DMS 273 (cell line): ENCODE measurements at regions not wholly inside any gene's neighbourhood (a gene's known extent, or its start where the extent isn't known, plus 50 kb on each side); places are given as distances from the start of the nearest gene placed in this dataset.
A peak's percentile ranks its signal among the peaks of the same experiment; 100 is the strongest.

Experiments used
- DNase-seq: peaks from one replicate; lab custom pipeline; 2025; ENCODE audit not compliant: unreplicated experiment; lab: John Stamatoyannopoulos, UW

DNA sequence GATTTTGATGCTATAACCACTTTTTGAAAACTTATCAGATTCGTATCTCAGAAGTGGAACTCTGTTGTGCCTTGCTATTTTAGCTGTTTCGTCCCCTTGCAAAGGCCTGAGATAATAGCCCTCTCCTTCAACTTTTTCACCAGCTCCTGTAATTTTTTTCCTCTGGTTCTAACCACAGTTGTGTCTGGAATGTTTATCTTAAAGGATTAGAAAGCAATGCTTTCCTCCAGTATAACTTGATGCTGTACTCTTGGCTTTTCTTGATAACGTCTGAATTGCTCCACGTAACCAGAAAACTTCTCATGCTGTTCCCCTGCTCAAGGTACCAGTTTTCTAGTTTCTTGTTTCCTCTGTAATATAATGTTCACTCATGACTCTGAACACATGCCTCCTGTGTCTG lies 209.4 kb downstream of the DTWD2 start:
- DNase-seq = no peak

DNA sequence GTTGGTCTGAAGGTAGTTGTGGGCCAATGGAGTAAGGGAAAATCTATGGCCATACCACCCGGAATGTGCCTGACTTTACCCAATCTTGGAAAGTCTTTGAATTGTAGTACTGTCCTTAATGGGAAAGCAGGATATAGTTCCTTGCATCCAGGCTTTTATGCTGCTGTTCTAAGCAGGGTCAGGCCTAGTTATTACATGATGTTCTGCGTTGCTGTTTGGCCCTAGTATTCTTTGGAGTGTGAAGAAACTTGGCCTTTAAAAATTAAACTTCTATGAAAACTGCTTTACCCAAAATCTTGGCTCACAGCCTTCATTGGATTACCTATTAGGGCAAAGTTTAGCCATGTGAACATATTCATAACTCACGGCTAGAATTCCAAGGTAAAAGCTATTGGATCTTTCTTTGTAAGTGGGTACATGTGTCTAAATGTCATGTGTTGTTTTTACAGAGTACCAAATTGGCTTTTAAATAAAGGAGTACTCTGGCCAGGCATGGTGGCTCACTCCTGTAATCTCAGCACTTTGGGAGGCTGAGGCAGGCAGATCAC lies 211.1 kb downstream of the DTWD2 start:
- DNase-seq = no peak

DNA sequence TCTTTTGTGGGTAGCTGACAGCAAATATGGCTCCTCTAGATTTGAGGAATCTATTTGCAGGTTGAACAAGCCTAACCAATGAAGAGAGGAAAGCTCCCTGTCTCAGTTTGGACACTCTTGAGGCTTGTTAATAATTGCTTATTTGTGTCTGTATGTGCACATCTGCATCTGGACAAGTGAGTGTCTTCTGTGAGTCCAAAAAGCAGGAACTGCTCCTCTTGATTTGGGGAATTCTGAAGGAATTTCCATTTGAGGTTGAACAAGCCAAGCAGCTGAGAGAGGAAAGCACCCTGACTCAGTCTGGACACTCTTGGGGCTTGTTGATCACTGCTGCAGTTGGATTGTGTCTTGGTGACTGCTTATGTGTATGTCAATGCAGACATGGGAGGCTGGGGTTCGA lies 211.6 kb downstream of the DTWD2 start:
- DNase-seq = no peak

- DNase-seq = no peak
Measured at GRCh38 chr5:118775790-118776499, 212.4 kb downstream of the DTWD2 start.

DNA sequence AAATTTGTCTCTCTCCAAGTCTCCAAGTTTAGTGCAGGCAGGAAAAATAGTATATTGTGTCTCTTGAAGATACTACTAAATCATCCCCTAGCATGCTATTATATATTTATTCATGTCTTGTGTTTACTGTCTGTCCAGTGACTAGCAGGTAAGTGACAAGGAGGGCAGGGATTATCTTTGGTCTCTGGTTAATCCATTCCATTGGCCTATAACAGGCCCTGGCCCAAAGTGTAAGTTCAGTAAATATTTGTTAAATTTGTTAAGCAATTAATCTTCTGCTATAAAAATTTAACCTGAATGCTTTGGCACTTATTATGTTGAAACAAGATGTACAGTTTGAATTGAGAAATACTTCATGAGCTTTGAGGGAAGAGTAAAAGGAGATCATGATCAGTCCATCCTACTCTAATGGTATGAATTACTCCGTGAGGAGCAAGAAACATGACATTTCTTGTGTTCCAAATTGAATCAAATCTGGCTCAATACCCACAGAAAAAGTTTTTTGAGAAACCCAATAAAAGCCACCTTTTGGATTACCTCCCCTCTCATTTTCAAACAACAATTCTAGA lies 219.7 kb downstream of the DTWD2 start:
- no peak for DNase-seq

DNA sequence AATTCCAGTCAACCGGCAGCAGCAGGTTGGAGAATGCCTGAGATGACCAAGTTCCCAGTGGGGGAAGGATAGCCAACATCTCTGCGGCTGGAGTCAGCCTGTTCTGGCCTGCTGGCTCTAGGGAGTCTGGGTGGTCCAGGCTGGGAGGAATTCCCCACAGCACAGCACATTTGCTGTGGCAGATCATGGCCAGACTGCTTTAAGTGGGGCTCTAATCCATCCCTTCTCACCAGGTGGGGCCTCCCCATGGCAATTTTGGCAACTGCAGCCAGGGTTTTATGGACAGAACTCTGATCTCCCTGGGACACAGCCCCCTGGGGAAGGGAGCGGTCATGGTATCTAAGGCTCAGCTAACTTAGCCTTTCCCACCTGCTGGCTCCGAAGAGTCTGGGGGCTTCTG lies 226.1 kb downstream of the DTWD2 start:
- no peak for DNase-seq

- DNase-seq = no peak
Measured at GRCh38 chr5:118761814-118762213, 226.5 kb downstream of the DTWD2 start.

DNA sequence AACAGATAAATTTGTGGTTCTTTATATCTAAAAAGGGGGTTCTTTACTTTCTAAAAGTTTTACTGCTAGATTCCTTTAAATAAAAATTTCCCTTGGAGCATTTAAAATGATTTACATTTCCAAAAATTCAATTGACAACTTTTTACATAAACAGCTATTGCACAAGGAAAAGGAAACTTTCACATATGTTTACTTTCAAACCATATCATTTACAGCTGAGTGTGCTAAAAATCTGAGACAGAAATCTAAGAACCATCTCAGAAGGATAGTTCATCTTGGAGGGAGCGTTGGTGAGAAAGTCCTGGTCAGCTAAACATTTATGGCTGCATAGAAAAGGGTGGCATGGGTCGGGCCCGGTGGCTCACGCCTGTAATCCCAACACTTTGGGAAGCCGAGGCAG lies 235.4 kb downstream of the DTWD2 start:
- DNase-seq = no peak

DNA sequence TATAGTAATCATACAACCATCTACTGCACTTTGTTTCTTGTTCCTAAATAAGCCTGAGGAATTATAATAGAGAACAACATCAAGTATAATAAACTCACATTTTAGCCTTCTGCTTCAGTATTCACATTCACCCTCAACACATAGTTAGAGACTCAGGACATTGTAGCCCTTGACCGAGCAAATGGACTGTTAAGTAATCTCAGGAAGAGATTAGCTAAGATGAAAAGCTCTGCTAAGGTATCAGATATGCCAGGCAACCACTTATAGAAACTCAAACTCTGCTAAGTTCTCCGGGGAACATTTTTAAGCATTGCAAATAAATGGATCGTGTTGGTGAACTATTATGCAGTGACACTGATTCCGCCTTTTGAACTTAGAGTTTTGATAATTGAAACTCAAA lies 252.0 kb downstream of the DTWD2 start:
- DNase-seq = no peak

DNA sequence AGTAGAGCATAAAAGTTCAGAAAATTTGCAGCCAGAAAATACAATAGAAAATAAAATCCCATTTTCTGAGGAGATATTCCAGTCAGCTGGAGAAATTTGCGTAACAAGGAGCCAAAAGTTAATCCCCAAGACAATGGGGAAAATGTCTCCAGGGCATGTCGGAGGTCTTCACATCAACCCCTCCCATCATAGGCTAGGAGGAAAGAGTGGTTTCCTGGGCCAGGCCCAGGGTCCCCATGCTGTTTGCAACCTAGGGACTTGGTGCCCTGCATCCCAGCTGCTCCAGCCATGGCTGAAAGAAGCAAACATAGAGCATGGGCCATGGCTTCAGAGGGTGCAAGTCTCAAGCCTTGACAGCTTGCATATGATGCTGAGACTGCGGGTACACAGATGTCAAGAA lies 255.0 kb downstream of the DTWD2 start:
- DNase-seq = no peak

DNA sequence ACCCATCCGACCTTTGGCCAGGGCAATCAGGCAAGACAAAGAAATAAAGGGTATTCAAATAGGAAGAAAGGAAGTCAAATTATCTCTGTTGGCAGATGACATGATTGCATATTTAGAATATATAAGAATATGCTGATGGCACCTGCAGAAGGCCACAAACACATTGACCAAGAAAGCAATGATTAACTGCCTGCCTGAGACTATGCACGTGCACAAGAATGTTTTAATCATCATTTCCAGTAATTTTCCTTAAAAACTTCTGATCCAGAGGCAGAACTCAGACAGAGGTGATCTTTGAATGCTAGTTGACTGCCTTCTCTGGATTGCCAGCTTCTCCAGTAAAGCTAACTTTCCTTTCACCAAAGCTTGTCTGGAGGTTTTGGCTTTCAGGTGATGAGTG lies 260.2 kb downstream of the DTWD2 start:
- DNase-seq = no peak

DNA sequence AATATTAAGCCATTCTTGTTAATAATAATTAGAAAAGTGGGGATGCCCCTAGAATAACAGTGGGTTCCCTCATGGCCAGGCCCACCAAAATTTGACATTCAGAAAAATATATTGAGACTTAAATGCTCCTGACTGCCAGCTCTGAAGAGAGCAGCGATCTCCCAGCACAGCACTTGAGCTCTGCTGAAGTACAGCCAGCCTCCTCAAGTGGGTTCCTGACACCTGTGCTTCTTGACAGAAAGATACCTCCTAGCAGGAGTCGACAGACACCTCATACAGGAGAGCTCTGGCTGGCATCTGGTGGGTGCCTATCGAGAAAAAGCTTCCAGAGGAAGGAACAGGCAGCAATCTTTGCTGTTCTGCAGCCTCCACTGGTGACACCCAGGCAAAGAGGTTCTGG lies 261.5 kb downstream of the DTWD2 start:
- no peak for DNase-seq

DNA sequence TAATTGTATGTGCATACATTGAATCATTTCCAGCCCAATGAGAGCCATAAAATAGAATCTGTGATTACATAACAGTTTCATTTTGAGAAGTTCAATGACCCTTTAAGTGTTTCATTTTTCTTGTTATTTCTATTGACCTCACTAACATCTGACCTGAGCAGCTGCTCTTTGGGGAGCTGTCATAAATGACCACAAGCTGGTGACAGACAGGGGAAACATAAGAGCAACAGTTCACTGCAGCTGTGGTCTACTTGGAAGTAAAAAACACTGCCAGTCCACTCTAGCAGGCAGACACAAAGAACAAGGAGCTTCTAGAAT lies 265.4 kb downstream of the DTWD2 start:
- no peak for DNase-seq

DNA sequence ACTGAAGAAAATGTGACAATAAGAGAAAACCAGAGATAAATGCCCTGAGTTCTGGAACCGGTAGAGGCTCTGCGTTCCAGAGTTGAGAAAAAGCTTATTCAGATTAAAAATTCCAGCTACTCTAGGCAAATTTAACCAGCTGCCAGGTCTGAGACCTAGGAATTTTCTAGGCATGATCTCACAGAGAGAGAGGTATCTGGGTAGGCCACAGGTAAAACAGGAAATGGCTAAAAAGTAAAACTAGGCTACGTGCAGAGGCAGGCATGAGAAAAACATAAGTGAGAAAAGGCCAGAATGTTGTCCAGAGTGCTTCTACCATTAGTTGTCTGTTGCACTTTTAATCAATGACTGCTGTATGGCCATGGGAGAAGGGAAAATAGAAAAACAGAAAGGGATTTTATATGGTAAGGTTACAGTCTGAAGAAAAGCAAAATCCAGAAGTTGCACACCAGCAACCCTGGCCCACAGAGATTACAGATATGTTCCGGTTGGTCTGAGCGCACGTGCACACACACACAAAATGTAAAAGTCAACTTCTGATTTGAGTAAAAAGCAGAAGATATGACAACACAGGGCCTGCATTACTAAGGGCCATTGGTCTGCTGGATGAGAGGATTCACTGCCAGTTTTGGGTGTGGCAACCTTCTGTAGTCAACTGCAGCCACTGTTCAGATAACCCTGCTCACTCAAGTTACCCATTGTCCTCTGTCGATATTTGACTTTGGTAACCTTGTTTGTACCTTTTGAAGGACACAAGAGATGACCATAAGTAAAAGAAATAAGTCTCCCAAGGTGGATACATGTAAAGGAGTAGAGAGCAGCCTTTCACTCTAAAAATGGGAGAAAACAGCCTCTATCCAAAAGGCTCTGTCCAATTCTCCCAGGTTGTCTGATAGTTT lies 266.0 kb downstream of the DTWD2 start:
- DNase-seq = no peak

DNA sequence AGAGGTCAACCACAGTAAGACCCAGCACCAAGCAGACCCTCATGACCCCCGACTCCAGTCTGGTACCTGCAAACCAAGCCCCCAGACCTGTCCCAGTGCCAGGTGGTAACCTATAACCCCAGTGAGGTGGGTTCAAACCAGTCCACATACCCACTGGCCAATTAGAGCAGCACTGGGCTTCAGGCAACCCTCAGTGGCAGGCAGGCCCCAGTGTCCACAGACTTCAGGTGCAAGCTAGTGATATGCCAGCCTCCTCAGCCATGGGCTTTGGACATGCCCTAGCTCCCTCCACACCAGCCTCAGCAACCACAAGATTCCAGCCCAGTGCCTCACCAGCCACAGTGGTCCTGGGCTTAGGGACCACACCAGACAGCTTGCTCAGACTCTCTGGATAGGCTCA lies 276.6 kb downstream of the DTWD2 start:
- DNase-seq = no peak

DNA sequence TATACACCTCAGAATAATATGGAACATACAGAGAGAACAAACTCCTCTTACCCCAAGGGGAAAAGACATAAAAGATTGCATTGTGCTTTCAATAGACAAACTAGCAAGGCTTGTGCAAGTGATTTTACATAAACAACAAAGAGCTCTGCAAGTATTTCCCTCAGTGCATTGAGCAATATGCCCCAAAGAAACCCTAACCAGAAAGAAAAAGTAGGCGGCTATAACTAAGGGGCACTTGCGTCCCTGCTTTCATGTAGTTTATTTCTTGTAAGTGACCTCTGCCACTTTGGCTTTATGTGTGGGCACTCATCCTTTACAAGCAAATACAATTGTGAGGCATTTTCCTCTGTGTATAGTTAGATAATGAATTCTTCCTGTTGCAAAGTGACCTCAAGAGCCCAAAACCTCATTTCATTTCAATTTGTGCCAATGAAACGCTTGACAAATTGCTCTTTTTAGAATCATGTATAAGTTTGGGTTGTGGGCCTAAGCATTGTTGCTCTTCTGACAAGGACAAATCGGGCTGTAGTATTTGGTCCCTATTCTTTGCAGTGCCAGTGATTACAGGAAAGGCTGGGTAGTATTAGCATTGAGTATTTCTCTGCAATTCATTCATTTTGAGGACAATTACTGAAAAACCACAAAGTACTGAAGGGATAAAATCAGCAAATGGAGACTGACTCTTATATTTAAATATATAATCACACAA lies 282.2 kb downstream of the DTWD2 start:
- DNase-seq = no peak

DNA sequence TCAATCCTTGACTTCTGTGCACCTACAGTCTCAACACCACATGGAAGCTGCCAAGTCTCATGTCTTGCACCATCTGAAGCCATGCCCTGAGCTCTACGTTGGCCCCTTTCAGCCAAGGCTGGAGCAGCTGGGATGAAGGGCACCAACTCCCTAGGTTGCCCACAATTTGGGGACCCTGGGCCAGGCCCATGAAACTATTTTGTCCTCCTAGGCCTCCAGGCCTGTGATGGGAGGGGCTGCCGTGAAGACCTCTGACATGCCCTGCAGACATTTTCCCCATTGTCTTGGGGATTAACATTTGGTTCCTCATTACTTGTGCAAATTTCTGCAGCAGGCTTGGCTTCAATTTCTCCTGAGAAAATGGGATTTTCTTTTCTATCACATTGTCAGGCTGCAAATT lies 285.1 kb downstream of the DTWD2 start:
- no peak for DNase-seq

- DNase-seq = no peak
Measured at GRCh38 chr5:118701791-118702190, 286.6 kb downstream of the DTWD2 start.

GRCh38 chr5:118700510-118700909 lies 287.8 kb downstream of the DTWD2 start:
- DNase-seq = no peak

DNA sequence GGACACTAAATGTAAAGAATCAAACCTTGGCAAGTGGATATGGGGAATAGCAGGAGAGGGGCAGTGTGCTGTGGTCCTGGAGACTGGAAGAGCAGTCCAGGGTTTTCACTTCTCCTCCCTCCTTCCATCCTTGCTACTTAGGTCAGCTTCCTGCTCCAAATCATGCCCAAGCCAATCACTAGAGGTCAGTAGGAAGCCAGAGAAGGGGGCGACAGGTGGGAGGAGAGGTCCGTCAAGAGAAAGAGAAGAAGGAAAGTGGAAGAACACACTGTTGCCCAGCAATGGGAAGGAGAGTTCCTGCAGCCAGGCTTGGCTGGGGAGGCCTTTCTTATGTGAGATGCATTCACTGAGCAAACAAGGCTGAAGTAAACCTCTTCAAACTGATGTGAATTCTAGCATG lies 289.6 kb downstream of the DTWD2 start:
- DNase-seq = peak; percentile 22

DNA sequence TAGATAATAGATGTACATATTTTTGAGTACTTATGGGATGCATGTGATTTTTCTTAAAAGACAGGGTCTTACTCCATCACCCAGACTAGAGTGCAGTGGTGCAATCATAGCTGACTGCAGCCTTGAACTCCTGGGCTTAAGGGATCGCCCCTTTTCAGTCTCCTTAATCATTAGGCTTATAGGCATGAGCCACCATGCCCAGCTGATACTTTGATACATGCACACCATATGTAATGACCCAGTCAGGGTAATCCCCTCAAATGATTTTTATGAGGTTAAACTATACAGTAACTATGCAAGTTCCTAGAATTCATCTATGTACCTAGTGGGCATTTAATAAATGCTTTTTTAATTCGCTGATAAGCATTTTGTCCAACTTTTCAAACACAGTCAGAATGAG lies 292.3 kb downstream of the DTWD2 start:
- no peak for DNase-seq
